Epithelial cell of proximal tubule (primary cell): ENCODE measurements at regions not wholly inside any gene's neighbourhood (a gene's known extent, or its start where the extent isn't known, plus 50 kb on each side); places are given as distances from the start of the nearest gene placed in this dataset.

ENCODE experiments used
- DNase-seq: peaks from one replicate; pipeline ENCODE4 v3.0.0-alpha.2; 2011; ENCODE audit warnings: low read depth
- H3K4me3 ChIP-seq: 2 replicates; pipeline ENCODE4 v1.5.1; 2011; ENCODE audit warnings: low read depth, mild to moderate bottlenecking, low read length
- TF ChIP-seq, protein P1 (sequence below): conservative IDR thresholded peaks from 2 replicates; pipeline ENCODE4 v1.5.1; 2012; ENCODE audit warnings: low read depth, mild to moderate bottlenecking, low read length

DNA sequence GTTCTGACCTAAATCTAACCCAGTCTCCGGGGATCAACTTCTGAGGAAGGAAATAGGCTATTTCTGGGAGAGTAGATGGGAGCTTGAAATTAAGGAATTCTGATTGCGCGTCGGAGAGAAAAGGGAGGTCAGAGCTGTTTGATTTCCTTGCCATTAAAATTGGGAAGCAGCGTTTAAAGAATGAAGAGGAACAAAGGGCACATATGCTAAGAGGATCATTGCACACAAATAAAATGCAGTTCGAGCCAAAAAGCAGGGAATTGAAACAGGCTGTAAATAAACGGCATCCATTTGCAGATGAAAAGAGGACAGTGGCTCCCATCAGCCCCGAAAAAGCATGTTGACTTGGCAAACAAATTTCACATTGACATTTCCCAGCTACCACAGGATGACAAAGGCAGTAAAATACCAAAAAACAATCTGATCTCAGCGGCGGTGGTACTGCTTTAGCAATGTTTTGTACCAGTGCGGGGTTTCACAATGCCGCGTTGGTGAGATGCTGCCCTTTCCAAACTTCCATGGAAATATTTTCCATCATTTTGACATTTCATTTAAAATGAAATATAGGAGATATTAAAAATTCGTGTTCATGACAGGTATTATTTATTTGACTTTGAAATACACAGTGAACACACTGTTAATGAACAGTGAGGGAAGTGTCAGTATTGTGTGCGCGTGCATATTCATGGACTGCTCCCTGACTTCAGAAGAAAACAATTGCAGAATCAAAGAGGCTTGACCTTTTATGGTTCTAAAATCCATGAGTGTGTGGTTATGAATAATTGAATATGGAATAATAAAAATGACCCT, 108.8 kb downstream of the SQOR start:
- TF ChIP-seq, protein P1, sequence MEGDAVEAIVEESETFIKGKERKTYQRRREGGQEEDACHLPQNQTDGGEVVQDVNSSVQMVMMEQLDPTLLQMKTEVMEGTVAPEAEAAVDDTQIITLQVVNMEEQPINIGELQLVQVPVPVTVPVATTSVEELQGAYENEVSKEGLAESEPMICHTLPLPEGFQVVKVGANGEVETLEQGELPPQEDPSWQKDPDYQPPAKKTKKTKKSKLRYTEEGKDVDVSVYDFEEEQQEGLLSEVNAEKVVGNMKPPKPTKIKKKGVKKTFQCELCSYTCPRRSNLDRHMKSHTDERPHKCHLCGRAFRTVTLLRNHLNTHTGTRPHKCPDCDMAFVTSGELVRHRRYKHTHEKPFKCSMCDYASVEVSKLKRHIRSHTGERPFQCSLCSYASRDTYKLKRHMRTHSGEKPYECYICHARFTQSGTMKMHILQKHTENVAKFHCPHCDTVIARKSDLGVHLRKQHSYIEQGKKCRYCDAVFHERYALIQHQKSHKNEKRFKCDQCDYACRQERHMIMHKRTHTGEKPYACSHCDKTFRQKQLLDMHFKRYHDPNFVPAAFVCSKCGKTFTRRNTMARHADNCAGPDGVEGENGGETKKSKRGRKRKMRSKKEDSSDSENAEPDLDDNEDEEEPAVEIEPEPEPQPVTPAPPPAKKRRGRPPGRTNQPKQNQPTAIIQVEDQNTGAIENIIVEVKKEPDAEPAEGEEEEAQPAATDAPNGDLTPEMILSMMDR: no peak
- DNase-seq: no peak
- no peak overlapping the region for H3K4me3 ChIP-seq

DNA sequence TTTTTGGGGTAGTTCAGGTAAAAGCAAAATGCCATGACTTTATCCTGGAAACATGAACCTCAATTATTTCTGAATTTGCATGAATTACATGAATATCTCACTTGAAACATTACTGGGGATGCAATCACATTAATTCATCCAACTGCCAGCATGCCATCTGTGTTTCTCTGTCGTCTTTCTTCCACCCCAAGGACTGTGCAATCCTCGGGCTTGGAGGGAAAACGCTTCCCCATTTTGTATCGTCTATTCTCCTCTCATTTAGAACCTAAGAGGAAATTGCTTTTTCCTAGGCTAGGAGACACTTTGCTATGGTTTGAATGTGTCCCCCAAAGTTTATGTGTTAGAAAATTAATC, 109.4 kb downstream of the SQOR start:
- no peak overlapping the region for H3K4me3 ChIP-seq
- TF ChIP-seq, protein P1: no peak
- no peak for DNase-seq

DNA sequence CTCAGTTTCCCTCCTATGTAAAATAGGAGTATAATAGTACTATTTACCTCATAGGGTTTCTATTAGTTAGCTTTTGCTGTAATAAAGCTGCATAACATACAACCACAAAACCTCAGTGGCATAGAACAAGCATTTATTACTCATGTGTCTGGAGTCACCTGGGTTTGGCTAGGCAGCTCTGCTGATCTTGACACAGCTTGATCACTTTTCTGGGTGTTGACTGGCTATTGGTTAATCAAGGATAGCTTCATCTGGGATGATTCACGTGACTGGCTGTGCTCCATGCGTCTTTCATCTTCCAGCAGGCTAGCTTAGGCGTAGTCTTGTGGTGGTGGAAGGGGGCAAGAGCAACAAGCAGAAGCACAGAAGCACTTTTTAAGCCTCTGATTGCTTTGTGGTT, 112.6 kb downstream of the SQOR start:
- peak; percentile 2 for DNase-seq
- no peak overlapping the region for H3K4me3 ChIP-seq
- TF ChIP-seq, protein P1: no peak

DNA sequence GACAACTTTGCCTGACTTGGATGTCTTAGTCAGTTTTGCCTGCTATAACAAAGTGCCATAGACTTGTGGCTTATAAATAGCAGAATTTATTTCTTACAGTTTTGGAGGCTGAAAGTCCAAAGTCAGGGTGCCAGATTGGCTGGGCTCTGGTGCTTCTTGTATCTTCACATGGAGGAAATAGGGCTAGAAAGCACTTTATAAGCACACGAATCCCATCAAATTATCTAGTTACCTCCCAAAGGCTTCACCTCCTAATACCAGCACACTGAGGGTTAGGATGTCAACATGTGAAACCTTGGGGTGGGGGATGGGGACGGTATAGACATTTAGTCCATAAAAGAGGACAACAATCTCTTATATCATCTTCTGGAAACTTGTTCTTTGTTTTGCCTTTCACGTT, 116.8 kb downstream of the SQOR start:
- DNase-seq: no peak
- TF ChIP-seq, protein P1: no peak
- H3K4me3 ChIP-seq: no peak overlapping the region

DNA sequence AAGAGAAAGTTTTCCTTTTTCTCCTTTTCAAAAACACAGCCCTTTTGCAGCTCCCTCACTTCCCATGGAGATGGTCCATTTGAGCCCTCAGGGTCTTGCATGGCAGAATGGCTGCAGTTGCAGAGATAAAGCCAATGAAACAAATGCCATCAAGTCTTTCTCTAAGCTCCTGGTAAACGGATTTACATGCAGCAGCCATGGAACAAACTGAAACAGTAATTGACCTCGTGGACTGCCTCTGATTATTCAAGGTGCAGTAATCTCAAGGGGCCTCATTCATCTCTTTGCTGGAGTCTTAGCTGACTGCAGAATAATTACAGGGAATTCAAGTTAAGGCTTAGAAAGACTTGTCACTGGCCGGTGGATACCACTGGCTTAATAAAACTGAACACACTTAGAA, 125.1 kb downstream of the SQOR start:
- DNase-seq: no peak
- TF ChIP-seq, protein P1: no peak
- H3K4me3 ChIP-seq: no peak overlapping the region

DNA sequence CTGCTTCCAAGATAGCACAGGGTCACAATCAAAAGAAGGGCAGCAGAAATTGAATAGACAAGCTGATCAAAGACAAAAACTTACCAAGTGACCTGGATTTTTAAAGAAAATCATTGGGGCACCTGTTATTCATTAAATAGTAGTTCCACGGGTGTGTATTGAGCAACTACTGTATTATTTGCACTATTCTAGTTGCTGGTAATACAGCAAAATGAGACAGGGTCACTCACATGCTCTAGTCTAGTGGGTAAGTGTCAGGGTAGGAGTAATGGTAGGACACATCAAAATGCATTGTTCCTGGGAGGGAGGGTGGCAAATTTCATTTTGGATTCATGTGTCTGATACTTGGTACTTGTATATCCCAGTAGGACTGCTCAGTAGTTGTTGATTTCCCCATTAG, 127.9 kb downstream of the SQOR start:
- no peak overlapping the region for H3K4me3 ChIP-seq
- DNase-seq: no peak
- TF ChIP-seq, protein P1: no peak
